ENCODE measurements at regions not wholly inside any gene's neighbourhood (a gene's known extent, or its start where the extent isn't known, plus 50 kb on each side); places are given as distances from the start of the nearest gene placed in this dataset.

DNA sequence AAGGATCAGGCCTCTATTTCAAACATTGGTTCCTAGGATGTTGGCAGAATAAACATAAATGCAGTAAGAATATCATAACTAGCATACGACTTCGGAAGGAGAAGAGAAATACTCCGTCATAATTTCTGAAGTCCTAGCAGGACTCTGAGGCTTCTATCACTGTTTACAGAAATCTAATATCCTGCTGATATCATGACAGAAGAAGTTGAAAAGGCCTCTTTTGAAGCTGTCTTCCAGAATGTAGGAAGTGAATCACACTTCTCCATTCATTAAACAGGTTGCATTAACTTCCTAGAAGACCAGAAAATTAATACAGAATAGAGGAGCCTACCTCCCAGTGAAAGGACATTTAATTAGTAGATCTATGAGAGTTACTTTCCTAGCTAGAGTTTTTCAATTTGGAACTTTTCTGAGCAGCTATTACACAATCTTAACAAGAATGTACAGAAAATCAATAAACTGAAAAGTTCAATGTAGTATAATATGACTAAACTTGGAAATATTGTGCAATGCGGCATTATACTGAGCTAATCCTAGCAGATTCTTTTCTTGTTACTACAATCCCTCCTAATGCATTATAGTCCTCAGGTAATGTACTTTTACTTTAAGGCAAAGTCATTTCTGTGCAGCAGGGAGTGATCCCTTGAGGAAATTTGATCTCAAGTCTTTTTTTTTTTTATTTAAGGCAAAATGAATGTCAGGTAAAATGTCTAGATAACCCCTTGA lies 622.6 kb upstream of the CELF2 start:
- Histone ChIP-seq H2AFZ (ENCODE audit: control insufficient read depth, low read depth, low read length) (no peak overlapping the region), H3K27ac (ENCODE audit: control insufficient read depth, insufficient read depth) (no peak overlapping the region), H3K4me3 (no peak overlapping the region), H4K20me1 (ENCODE audit: control insufficient read depth, insufficient read depth) (no peaks in the 10 kb centered on the region), H3K79me2 (ENCODE audit: control insufficient read depth, insufficient read depth, low read length) (no peaks in the 10 kb centered on the region), H3K9ac (ENCODE audit: control insufficient read depth, insufficient read depth, low read length) (no peak overlapping the region), H3K4me2 (ENCODE audit: control insufficient read depth, insufficient read depth) (no peak overlapping the region), H3K36me3 (ENCODE audit: control insufficient read depth in 2 of 2, insufficient read depth in 2 of 2, low read length in 1 of 2) (no peaks in the 10 kb centered on the region), H3K9me3 (replicated peaks; ENCODE audit: control insufficient read depth, insufficient read depth, low read length) (no peaks in the 10 kb centered on the region), H3K27me3 (replicated peaks in 1 of 2; ENCODE audit: control insufficient read depth in 2 of 2, insufficient read depth in 2 of 2, low read length in 1 of 2) (no peaks in the 10 kb centered on the region), H3K4me1 (ENCODE audit: control insufficient read depth, insufficient read depth, low read length) (no peaks in the 10 kb centered on the region)
- BruUV-seq (replicated peaks): no TSS peak
- DNase-seq (ENCODE audit: low read depth, low spot score): no peak
- FAIRE-seq: no peak
- in situ Hi-C loops (cut with MboI) (no loop called here), intact Hi-C loops (cut with micrococcal nuclease; ENCODE audit: unreplicated experiment) (no loop called here)
- WGBS (ENCODE audit: insufficient coverage, insufficient replicate concordance, low lambda C conversion rate, missing lambda C conversion rate): 54% methylated on average over 4 of the region's 4 CpGs
- ChIA-PET CTCF (interaction anchor here (0.5 kb wide), 1 partner anchor 587 kb away, joined by 3 read pairs; no protein-coding TSS in a partner anchor), POLR2A (no interaction called here), SMC1A (ENCODE audit: uncharacterized antibody, unreplicated experiment) (no interaction called here), RAD21 (ENCODE audit: unreplicated experiment) (no interaction called here)
- no peak for TF ChIP-seq BACH1 (IDR thresholded peaks at IDR 0.05; ENCODE audit: borderline replicate concordance)
- no peak for ATAC-seq

DNA sequence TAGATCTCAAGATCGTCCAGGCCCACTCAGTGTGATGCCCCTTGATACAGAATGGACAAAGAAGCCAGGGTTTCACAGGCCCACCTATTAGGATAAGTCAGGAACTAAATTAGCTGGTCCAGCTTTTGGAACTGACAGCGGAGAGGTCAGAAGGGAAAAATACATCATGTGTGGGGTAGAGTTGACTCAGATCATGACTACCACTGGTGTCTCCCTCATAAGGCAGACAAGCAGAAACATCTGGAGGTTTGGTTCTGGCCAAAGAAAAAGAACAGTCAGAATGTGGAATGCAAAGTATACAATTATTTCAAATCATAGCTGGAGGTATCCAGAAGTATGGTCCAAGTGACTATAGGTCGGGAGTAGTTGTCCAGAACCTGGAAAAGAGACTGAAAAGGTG lies 621.1 kb upstream of the CELF2 start:
- Histone ChIP-seq H3K4me1 (ENCODE audit: control insufficient read depth, insufficient read depth, low read length) (no peaks in the 10 kb centered on the region), H3K36me3 (ENCODE audit: control insufficient read depth in 2 of 2, insufficient read depth in 2 of 2, low read length in 1 of 2) (no peaks in the 10 kb centered on the region), H3K9ac (ENCODE audit: control insufficient read depth, insufficient read depth, low read length) (no peak overlapping the region), H4K20me1 (ENCODE audit: control insufficient read depth, insufficient read depth) (no peaks in the 10 kb centered on the region), H3K9me3 (replicated peaks; ENCODE audit: control insufficient read depth, insufficient read depth, low read length) (no peaks in the 10 kb centered on the region), H3K4me3 (no peak overlapping the region), H2AFZ (ENCODE audit: control insufficient read depth, low read depth, low read length) (no peak overlapping the region), H3K79me2 (ENCODE audit: control insufficient read depth, insufficient read depth, low read length) (no peaks in the 10 kb centered on the region), H3K27ac (ENCODE audit: control insufficient read depth, insufficient read depth) (no peak overlapping the region), H3K4me2 (ENCODE audit: control insufficient read depth, insufficient read depth) (no peak overlapping the region), H3K27me3 (replicated peaks in 1 of 2; ENCODE audit: control insufficient read depth in 2 of 2, insufficient read depth in 2 of 2, low read length in 1 of 2) (no peaks in the 10 kb centered on the region)
- ATAC-seq (no peak), DNase-seq (ENCODE audit: low read depth, low spot score) (no peak), FAIRE-seq (no peak)
- RAD21 ChIA-PET (ENCODE audit: unreplicated experiment): no interaction called here
- in situ Hi-C loops (cut with MboI): no loop called here
- intact Hi-C loops (cut with micrococcal nuclease; ENCODE audit: unreplicated experiment): no loop called here
- TF ChIP-seq BCL11A (IDR thresholded peaks at IDR 0.05; ENCODE audit: low read depth, low read length): no peak
- no peak for TF ChIP-seq YBX1 (IDR thresholded peaks at IDR 0.05)
- no peak for TF ChIP-seq RCOR1 (conservative IDR thresholded peaks at IDR 0.05; ENCODE audit: low read depth, low read length)
- TF ChIP-seq, protein P1, sequence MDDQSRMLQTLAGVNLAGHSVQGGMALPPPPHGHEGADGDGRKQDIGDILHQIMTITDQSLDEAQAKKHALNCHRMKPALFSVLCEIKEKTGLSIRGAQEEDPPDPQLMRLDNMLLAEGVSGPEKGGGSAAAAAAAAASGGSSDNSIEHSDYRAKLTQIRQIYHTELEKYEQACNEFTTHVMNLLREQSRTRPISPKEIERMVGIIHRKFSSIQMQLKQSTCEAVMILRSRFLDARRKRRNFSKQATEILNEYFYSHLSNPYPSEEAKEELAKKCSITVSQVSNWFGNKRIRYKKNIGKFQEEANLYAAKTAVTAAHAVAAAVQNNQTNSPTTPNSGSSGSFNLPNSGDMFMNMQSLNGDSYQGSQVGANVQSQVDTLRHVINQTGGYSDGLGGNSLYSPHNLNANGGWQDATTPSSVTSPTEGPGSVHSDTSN (IDR thresholded peaks at IDR 0.05; ENCODE audit: insufficient replicate concordance, low read depth, low read length): no peak
- TF ChIP-seq, protein P2, sequence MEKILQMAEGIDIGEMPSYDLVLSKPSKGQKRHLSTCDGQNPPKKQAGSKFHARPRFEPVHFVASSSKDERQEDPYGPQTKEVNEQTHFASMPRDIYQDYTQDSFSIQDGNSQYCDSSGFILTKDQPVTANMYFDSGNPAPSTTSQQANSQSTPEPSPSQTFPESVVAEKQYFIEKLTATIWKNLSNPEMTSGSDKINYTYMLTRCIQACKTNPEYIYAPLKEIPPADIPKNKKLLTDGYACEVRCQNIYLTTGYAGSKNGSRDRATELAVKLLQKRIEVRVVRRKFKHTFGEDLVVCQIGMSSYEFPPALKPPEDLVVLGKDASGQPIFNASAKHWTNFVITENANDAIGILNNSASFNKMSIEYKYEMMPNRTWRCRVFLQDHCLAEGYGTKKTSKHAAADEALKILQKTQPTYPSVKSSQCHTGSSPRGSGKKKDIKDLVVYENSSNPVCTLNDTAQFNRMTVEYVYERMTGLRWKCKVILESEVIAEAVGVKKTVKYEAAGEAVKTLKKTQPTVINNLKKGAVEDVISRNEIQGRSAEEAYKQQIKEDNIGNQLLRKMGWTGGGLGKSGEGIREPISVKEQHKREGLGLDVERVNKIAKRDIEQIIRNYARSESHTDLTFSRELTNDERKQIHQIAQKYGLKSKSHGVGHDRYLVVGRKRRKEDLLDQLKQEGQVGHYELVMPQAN (conservative IDR thresholded peaks at IDR 0.05): no peak
- TF ChIP-seq CEBPB (IDR thresholded peaks at IDR 0.05; ENCODE audit: borderline replicate concordance in 1 of 2, low read depth in 2 of 2, low read length in 2 of 2): no peak
- TF ChIP-seq CBX5 (IDR thresholded peaks at IDR 0.05; ENCODE audit: low read depth): no peak
- no TSS peak for BruUV-seq (replicated peaks)
- 2% methylated on average over 3 of the region's 3 CpGs for WGBS (ENCODE audit: insufficient coverage, insufficient replicate concordance, low lambda C conversion rate, missing lambda C conversion rate)
- SMC1A ChIA-PET (ENCODE audit: uncharacterized antibody, unreplicated experiment): no interaction called here
- POLR2A ChIA-PET: no interaction called here
- CTCF ChIA-PET: no interaction called here
